CD14-positive monocyte (primary cell): ENCODE measurements at regions not wholly inside any gene's neighbourhood (a gene's known extent, or its start where the extent isn't known, plus 50 kb on each side); places are given as distances from the start of the nearest gene placed in this dataset.

Experiments
- DNase-seq, 3 donors: peaks; one replicate each; pipeline ENCODE4 v3.0.0-alpha.2; 2011 to 2022
- H2AFZ ChIP-seq: 2 replicates; pipeline ENCODE4 v1.6.0; 2012; ENCODE audit warnings: mild to moderate bottlenecking, low read depth, low read length, inconsistent platforms; ENCODE audit not compliant: insufficient read depth, poor library complexity, severe bottlenecking
- H3K27ac ChIP-seq, 2 donors: 1 replicate in 1 of 2; 2 replicates in 1 of 2; pipeline ENCODE4 v1.5.1; 2012 to 2013; ENCODE audit warnings: low read length in 2 of 2, control low read depth in 1 of 2, inconsistent platforms in 1 of 2, low read depth in 1 of 2, mild to moderate bottlenecking in 1 of 2
- H3K27me3 ChIP-seq, 2 donors: one replicate each; pipeline versions ENCODE4 v1.6.0 to v1.6.1; 2011 to 2013; ENCODE audit warnings: low read length in 2 of 2; ENCODE audit not compliant: control insufficient read depth in 2 of 2, insufficient read depth in 2 of 2
- H3K36me3 ChIP-seq, 2 donors: replicated peaks in 1 of 2; 1 replicate in 1 of 2; 2 replicates in 1 of 2; pipeline versions ENCODE4 v1.5.1 to v1.6.1; 2012 to 2013; ENCODE audit warnings: low read length in 2 of 2, control low read depth in 1 of 2, inconsistent platforms in 1 of 2, mild to moderate bottlenecking in 1 of 2; ENCODE audit not compliant: insufficient read depth in 2 of 2, control insufficient read depth in 1 of 2
- H3K4me1 ChIP-seq, 2 donors: 1 replicate in 1 of 2; 2 replicates in 1 of 2; pipeline versions ENCODE4 v1.5.1 to v1.6.1; 2012 to 2013; ENCODE audit warnings: low read length in 2 of 2, control low read depth in 1 of 2, inconsistent platforms in 1 of 2, mild to moderate bottlenecking in 1 of 2, moderate library complexity in 1 of 2; ENCODE audit not compliant: insufficient read depth in 2 of 2, control insufficient read depth in 1 of 2
- H3K4me2 ChIP-seq: replicated peaks from 2 replicates; pipeline ENCODE3; 2012; ENCODE audit warnings: low read length, moderate library complexity, mild to moderate bottlenecking; ENCODE audit not compliant: poor library complexity, severe bottlenecking; ENCODE audit errors: extremely low read depth
- H3K4me3 ChIP-seq, 3 experiments: fragments of 200-600 bp in 1 of 3; sonication (generic) in 1 of 3; replicated peaks in 1 of 3; 1 replicate in 2 of 3; 2 replicates in 1 of 3; pipeline ENCODE4 v1.5.1; 2011 to 2013; ENCODE audit warnings: low read length in 3 of 3, mild to moderate bottlenecking in 3 of 3, control low read depth in 2 of 3, low read depth in 2 of 3, inconsistent platforms in 1 of 3, moderate library complexity in 1 of 3
- H3K79me2 ChIP-seq: 2 replicates; pipeline ENCODE4 v1.6.0; 2012; ENCODE audit warnings: mild to moderate bottlenecking, control low read depth, inconsistent platforms, low read length, moderate library complexity; ENCODE audit not compliant: insufficient read depth
- H3K9ac ChIP-seq: 2 replicates; pipeline ENCODE4 v1.6.0; 2017; ENCODE audit warnings: low read length, mild to moderate bottlenecking; ENCODE audit not compliant: insufficient read depth, poor library complexity, severe bottlenecking
- H3K9me3 ChIP-seq, 2 donors: replicated peaks in 1 of 2; 1 replicate in 1 of 2; 2 replicates in 1 of 2; pipeline versions ENCODE4 v1.5.1 to v1.6.1; 2012 to 2013; ENCODE audit warnings: low read length in 2 of 2, control low read depth in 1 of 2; ENCODE audit not compliant: control insufficient read depth in 1 of 2, insufficient read depth in 1 of 2
- H4K20me1 ChIP-seq: 2 replicates; pipeline ENCODE4 v1.6.0; 2012; ENCODE audit warnings: mild to moderate bottlenecking, low read length, control low read depth, moderate library complexity; ENCODE audit not compliant: insufficient read depth
- H3K27ac Mint-ChIP-seq, 7 donors: one replicate each; pipeline ENCODE4 v1.8.0; 2020; ENCODE audit warnings: mild to moderate bottlenecking in 7 of 7, mixed read lengths in 7 of 7, moderate library complexity in 6 of 7, inconsistent platforms in 2 of 7
- H3K27me3 Mint-ChIP-seq, 3 donors: one replicate each; pipeline ENCODE4 v1.8.0; 2021 to 2022; ENCODE audit warnings: low read depth in 3 of 3, mild to moderate bottlenecking in 3 of 3, mixed read lengths in 3 of 3, moderate library complexity in 3 of 3, inconsistent platforms in 1 of 3
- H3K36me3 Mint-ChIP-seq, 2 donors: one replicate each; pipeline ENCODE4 v1.8.0; 2020; ENCODE audit warnings: mixed read lengths in 2 of 2, inconsistent platforms in 1 of 2, mild to moderate bottlenecking in 1 of 2
- H3K4me1 Mint-ChIP-seq: one replicate; pipeline ENCODE4 v1.8.0; 2020; ENCODE audit warnings: mild to moderate bottlenecking, mixed read lengths
- H3K4me3 Mint-ChIP-seq, 2 donors: one replicate each; pipeline ENCODE4 v1.8.0; 2020; ENCODE audit warnings: mild to moderate bottlenecking in 2 of 2, mixed read lengths in 2 of 2, moderate library complexity in 1 of 2
- H3K9me3 Mint-ChIP-seq, 7 donors: one replicate each; pipeline ENCODE4 v1.8.0; 2020 to 2022; ENCODE audit warnings: mixed read lengths in 7 of 7, mild to moderate bottlenecking in 6 of 7, moderate library complexity in 6 of 7, inconsistent platforms in 2 of 7
- WGBS: methylation state at CpG from one replicate; pipeline ENCODE4 v1.1.5; 2013; ENCODE audit warnings: missing lambda C conversion rate; ENCODE audit not compliant: insufficient coverage; 5-methylcytosine and 5-hydroxymethylcytosine counted together
- intact Hi-C, 2 donors: fragments of 100-400 bp; cut with micrococcal nuclease; formaldehyde crosslinking; loops; one replicate each; pipeline versions ENCODE4 v1.15.0 to v1.15.1; 2023
- TF ChIP-seq, protein P1 (sequence below): fragments of 200-600 bp; IDR thresholded peaks from one replicate; pipeline ENCODE4 v1.8.0; 2022; ENCODE audit warnings: antibody characterized with exemption, mild to moderate bottlenecking

DNA sequence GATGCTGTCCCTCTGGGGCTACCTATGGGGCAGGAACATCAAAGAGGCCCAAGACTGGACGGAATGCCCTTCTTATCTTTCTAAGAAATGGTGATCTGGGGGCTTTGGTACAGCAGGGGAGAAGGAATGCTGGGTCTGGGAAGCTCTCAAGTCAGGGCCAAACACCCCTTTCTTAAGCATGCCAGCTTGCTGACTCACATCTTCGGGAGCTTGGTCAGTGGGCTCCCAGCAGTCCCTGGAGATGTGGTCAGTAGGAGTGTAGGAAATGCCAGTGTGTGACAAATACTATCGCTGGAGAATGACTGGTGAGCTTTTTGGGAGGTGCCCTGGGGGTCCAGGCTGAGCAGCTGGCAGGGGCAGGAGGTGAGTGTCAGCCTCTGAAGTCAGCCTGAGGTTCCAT is 105.0 kb upstream of the CDC42EP3 start:
- Mint-ChIP-seq H3K27me3 (peaks cover 0 to 4% (median 2%) of the 10 kb centered on the region in 3 donors), H3K9me3 (peaks cover 0 to 8% (median 2%) of the 10 kb centered on the region in 7 donors), H3K27ac (no peak overlapping the region), H3K4me3 (no peak overlapping the region), H3K4me1 (peaks cover 37% of the 10 kb centered on the region), H3K36me3 (peaks cover 0 to 5% of the 10 kb centered on the region in 2 donors)
- H3K27me3 ChIP-seq: no peaks in the 10 kb centered on the region
- no peak overlapping the region for H3K4me3 ChIP-seq
- H2AFZ ChIP-seq: no peak overlapping the region
- H3K9me3 ChIP-seq: no peaks in the 10 kb centered on the region
- DNase-seq: peak in 1 of 3 donors; percentile 14
- no peaks in the 10 kb centered on the region for H3K79me2 ChIP-seq
- H3K9ac ChIP-seq: no peak overlapping the region
- H3K36me3 ChIP-seq: no peaks in the 10 kb centered on the region
- TF ChIP-seq, protein P1, sequence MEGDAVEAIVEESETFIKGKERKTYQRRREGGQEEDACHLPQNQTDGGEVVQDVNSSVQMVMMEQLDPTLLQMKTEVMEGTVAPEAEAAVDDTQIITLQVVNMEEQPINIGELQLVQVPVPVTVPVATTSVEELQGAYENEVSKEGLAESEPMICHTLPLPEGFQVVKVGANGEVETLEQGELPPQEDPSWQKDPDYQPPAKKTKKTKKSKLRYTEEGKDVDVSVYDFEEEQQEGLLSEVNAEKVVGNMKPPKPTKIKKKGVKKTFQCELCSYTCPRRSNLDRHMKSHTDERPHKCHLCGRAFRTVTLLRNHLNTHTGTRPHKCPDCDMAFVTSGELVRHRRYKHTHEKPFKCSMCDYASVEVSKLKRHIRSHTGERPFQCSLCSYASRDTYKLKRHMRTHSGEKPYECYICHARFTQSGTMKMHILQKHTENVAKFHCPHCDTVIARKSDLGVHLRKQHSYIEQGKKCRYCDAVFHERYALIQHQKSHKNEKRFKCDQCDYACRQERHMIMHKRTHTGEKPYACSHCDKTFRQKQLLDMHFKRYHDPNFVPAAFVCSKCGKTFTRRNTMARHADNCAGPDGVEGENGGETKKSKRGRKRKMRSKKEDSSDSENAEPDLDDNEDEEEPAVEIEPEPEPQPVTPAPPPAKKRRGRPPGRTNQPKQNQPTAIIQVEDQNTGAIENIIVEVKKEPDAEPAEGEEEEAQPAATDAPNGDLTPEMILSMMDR: no peak
- intact Hi-C loops: no loop called here
- no peak overlapping the region for H3K27ac ChIP-seq
- WGBS: 78% methylated on average over 1 of the region's 3 CpGs
- no peaks in the 10 kb centered on the region for H4K20me1 ChIP-seq
- H3K4me2 ChIP-seq: no peak overlapping the region
- H3K4me1 ChIP-seq: peaks cover 10% of the 10 kb centered on the region in 2 donors

DNA sequence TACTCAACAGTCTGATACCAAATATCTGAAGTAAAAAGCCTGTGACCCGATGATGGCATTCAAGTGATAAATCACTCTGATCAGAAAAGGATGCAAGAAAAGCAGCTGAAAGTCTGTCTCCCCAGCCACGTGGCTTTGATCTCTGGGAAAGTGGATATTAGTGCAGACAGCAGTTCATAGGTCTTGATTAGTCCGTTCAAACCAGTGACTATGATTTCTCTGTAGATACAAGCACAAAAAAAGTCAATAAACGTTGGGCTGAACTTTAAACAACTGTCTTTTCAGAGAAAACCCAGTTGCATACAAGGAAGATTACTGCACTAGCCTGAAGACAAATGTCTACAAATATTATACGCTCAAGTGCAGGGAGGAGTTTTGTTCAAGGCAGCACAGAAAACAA is 107.7 kb upstream of the CDC42EP3 start:
- Mint-ChIP-seq H3K27ac (no peak overlapping the region), H3K4me3 (no peak overlapping the region), H3K4me1 (peaks cover 21% of the 10 kb centered on the region), H3K27me3 (peaks cover 0 to 2% (median 0%) of the 10 kb centered on the region in 3 donors), H3K36me3 (peaks cover 0 to 2% of the 10 kb centered on the region in 2 donors), H3K9me3 (peaks cover 0 to 8% (median 2%) of the 10 kb centered on the region in 7 donors)
- intact Hi-C loops: no loop called here
- Histone ChIP-seq H3K27me3 (no peaks in the 10 kb centered on the region), H3K9ac (no peak overlapping the region), H3K9me3 (no peaks in the 10 kb centered on the region), H4K20me1 (no peaks in the 10 kb centered on the region), H3K79me2 (no peaks in the 10 kb centered on the region), H3K4me1 (no peaks in the 10 kb centered on the region), H2AFZ (no peak overlapping the region), H3K36me3 (no peaks in the 10 kb centered on the region), H3K27ac (no peak overlapping the region), H3K4me3 (no peak overlapping the region), H3K4me2 (no peak overlapping the region)
- TF ChIP-seq, protein P1: no peak
- no peak for DNase-seq
- 96% methylated on average over 5 of the region's 5 CpGs for WGBS
